H1 (cell line): ENCODE measurements at regions not wholly inside any gene's neighbourhood (a gene's known extent, or its start where the extent isn't known, plus 50 kb on each side); places are given as distances from the start of the nearest gene placed in this dataset.

Experiments
- BRCA1 ChIP-seq: IDR thresholded peaks from 2 replicates; pipeline ENCODE4 v1.6.1; 2012; ENCODE audit warnings: low read depth, low read length, improper control_type of control experiment
- GTF2F1 ChIP-seq: IDR thresholded peaks from 2 replicates; pipeline ENCODE4 v1.6.1; 2012; ENCODE audit warnings: low read depth, low read length, improper control_type of control experiment, borderline replicate concordance
- RAD21 ChIP-seq, 2 experiments: IDR thresholded peaks in 1 of 2; conservative IDR thresholded peaks in 1 of 2; 2 replicates each; pipeline ENCODE4 v1.6.1; 2011; ENCODE audit warnings: low read depth in 2 of 2, low read length in 2 of 2, improper control_type of control experiment in 1 of 2, inconsistent platforms in 1 of 2, mild to moderate bottlenecking in 1 of 2, moderate library complexity in 1 of 2
- SIN3A ChIP-seq, 2 experiments: IDR thresholded peaks in 1 of 2; conservative IDR thresholded peaks in 1 of 2; 2 replicates each; pipeline ENCODE4 v1.6.1; 2011 to 2012; ENCODE audit warnings: low read length in 2 of 2, improper control_type of control experiment in 1 of 2, low read depth in 1 of 2, mild to moderate bottlenecking in 1 of 2
- SRF ChIP-seq: IDR thresholded peaks from 2 replicates; pipeline ENCODE4 v1.6.1; 2011; ENCODE audit warnings: mild to moderate bottlenecking, low read depth, low read length, moderate library complexity
- TEAD4 ChIP-seq: IDR thresholded peaks from 2 replicates; pipeline ENCODE4 v1.6.1; 2012; ENCODE audit warnings: low read depth, low read length, inconsistent platforms, mixed read lengths
- TF ChIP-seq, protein P1 (sequence below): fragments of 300-600 bp; sonication (generic); IDR thresholded peaks from 2 replicates; pipeline ENCODE4 v1.7.1; 2012; ENCODE audit warnings: low read length, moderate library complexity, mild to moderate bottlenecking, inconsistent platforms; ENCODE audit not compliant: insufficient replicate concordance

DNA sequence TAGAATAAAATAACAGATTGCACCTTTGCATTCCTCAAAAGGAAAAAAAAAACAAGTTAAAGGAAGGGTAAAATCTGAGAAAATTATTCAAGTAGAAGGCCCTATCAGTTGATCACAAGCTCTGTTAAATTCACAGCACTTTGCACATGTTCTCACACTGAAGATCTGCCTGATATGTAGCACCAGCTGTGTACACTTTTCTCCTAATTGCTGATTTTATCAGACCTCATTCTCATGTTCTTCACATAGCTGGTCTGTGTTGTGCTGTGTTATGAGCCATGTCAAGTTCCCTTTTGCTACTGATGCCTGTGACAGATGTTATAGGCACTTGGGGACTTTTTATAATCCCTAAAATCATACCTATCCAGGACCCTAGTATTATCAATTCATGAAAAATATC lies 390.4 kb upstream of the PRR16 start (continued):
- TF ChIP-seq, protein P1, sequence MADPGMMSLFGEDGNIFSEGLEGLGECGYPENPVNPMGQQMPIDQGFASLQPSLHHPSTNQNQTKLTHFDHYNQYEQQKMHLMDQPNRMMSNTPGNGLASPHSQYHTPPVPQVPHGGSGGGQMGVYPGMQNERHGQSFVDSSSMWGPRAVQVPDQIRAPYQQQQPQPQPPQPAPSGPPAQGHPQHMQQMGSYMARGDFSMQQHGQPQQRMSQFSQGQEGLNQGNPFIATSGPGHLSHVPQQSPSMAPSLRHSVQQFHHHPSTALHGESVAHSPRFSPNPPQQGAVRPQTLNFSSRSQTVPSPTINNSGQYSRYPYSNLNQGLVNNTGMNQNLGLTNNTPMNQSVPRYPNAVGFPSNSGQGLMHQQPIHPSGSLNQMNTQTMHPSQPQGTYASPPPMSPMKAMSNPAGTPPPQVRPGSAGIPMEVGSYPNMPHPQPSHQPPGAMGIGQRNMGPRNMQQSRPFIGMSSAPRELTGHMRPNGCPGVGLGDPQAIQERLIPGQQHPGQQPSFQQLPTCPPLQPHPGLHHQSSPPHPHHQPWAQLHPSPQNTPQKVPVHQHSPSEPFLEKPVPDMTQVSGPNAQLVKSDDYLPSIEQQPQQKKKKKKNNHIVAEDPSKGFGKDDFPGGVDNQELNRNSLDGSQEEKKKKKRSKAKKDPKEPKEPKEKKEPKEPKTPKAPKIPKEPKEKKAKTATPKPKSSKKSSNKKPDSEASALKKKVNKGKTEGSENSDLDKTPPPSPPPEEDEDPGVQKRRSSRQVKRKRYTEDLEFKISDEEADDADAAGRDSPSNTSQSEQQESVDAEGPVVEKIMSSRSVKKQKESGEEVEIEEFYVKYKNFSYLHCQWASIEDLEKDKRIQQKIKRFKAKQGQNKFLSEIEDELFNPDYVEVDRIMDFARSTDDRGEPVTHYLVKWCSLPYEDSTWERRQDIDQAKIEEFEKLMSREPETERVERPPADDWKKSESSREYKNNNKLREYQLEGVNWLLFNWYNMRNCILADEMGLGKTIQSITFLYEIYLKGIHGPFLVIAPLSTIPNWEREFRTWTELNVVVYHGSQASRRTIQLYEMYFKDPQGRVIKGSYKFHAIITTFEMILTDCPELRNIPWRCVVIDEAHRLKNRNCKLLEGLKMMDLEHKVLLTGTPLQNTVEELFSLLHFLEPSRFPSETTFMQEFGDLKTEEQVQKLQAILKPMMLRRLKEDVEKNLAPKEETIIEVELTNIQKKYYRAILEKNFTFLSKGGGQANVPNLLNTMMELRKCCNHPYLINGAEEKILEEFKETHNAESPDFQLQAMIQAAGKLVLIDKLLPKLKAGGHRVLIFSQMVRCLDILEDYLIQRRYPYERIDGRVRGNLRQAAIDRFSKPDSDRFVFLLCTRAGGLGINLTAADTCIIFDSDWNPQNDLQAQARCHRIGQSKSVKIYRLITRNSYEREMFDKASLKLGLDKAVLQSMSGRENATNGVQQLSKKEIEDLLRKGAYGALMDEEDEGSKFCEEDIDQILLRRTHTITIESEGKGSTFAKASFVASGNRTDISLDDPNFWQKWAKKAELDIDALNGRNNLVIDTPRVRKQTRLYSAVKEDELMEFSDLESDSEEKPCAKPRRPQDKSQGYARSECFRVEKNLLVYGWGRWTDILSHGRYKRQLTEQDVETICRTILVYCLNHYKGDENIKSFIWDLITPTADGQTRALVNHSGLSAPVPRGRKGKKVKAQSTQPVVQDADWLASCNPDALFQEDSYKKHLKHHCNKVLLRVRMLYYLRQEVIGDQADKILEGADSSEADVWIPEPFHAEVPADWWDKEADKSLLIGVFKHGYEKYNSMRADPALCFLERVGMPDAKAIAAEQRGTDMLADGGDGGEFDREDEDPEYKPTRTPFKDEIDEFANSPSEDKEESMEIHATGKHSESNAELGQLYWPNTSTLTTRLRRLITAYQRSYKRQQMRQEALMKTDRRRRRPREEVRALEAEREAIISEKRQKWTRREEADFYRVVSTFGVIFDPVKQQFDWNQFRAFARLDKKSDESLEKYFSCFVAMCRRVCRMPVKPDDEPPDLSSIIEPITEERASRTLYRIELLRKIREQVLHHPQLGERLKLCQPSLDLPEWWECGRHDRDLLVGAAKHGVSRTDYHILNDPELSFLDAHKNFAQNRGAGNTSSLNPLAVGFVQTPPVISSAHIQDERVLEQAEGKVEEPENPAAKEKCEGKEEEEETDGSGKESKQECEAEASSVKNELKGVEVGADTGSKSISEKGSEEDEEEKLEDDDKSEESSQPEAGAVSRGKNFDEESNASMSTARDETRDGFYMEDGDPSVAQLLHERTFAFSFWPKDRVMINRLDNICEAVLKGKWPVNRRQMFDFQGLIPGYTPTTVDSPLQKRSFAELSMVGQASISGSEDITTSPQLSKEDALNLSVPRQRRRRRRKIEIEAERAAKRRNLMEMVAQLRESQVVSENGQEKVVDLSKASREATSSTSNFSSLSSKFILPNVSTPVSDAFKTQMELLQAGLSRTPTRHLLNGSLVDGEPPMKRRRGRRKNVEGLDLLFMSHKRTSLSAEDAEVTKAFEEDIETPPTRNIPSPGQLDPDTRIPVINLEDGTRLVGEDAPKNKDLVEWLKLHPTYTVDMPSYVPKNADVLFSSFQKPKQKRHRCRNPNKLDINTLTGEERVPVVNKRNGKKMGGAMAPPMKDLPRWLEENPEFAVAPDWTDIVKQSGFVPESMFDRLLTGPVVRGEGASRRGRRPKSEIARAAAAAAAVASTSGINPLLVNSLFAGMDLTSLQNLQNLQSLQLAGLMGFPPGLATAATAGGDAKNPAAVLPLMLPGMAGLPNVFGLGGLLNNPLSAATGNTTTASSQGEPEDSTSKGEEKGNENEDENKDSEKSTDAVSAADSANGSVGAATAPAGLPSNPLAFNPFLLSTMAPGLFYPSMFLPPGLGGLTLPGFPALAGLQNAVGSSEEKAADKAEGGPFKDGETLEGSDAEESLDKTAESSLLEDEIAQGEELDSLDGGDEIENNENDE: no peak
- no peak for TF ChIP-seq BRCA1
- TF ChIP-seq TEAD4: no peak
- no peak for TF ChIP-seq GTF2F1
- TF ChIP-seq RAD21 (IDR thresholded peaks at IDR 0.05 in 1 of 2, conservative IDR thresholded peaks at IDR 0.05 in 1 of 2; ENCODE audit: low read depth in 2 of 2, low read length in 2 of 2): no peak
- TF ChIP-seq SIN3A (conservative IDR thresholded peaks at IDR 0.05 in 1 of 2, IDR thresholded peaks at IDR 0.05 in 1 of 2; ENCODE audit: low read depth in 1 of 2, low read length in 2 of 2): no peak
- TF ChIP-seq SRF: no peak
